ENCODE measurements at regions not wholly inside any gene's neighbourhood (a gene's known extent, or its start where the extent isn't known, plus 50 kb on each side); places are given as distances from the start of the nearest gene placed in this dataset.

DNA sequence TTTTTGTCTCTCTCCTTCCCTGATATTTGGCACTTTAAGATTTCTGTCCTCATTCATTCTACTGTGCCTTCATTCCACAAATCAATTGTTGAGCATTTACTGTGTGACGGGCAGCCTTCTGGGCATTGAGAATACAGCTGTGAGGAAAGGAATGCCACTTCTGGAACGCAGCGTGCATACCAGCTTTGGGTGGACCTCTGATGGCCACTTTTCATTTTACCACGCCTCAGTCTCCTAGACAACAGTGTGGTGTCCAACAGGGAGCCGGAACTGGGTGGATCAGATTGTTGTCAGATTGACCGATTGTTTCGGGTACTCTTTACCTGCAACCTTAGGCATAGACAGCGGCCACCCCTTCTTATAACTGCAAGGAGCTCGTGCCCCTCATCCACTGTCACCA lies 222.7 kb upstream of the DPP6 start:
- no peak for TF ChIP-seq CTCF (IDR thresholded peaks at IDR 0.05)
- TF ChIP-seq, protein P1, sequence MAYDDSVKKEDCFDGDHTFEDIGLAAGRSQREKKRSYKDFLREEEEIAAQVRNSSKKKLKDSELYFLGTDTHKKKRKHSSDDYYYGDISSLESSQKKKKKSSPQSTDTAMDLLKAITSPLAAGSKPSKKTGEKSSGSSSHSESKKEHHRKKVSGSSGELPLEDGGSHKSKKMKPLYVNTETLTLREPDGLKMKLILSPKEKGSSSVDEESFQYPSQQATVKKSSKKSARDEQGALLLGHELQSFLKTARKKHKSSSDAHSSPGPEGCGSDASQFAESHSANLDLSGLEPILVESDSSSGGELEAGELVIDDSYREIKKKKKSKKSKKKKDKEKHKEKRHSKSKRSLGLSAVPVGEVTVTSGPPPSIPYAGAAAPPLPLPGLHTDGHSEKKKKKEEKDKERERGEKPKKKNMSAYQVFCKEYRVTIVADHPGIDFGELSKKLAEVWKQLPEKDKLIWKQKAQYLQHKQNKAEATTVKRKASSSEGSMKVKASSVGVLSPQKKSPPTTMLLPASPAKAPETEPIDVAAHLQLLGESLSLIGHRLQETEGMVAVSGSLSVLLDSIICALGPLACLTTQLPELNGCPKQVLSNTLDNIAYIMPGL (CRISPR knock-in tag; IDR thresholded peaks at IDR 0.05): no peak

Data from WTC11 (cell line).